SU-DHL-6 (cell line): ENCODE measurements at regions not wholly inside any gene's neighbourhood (a gene's known extent, or its start where the extent isn't known, plus 50 kb on each side); places are given as distances from the start of the nearest gene placed in this dataset.

ENCODE experiments used
- H2AFZ ChIP-seq: fragments of 200-600 bp; sonication (generic); 2 replicates; pipeline ENCODE4 v1.6.1; 2014; ENCODE audit warnings: low read depth, mild to moderate bottlenecking, moderate library complexity, mixed read lengths, antibody characterized with exemption, low read length; ENCODE audit not compliant: severe bottlenecking
- H3F3A ChIP-seq: fragments of 200-600 bp; shearing (Covaris generic); 2 replicates; pipeline ENCODE4 v1.6.0; 2016; ENCODE audit warnings: antibody characterized with exemption, mild to moderate bottlenecking; ENCODE audit not compliant: insufficient read depth
- H3K27ac ChIP-seq: fragments of 200-600 bp; sonication (generic); 2 replicates; pipeline ENCODE4 v1.5.1; 2016; ENCODE audit warnings: low read depth, mild to moderate bottlenecking, low read length, moderate library complexity, mixed read lengths
- H3K27me3 ChIP-seq: fragments of 200-600 bp; sonication (generic), shearing (Covaris generic); 2 replicates; pipeline ENCODE4 v1.6.0; 2014; ENCODE audit warnings: mild to moderate bottlenecking, low read length
- H3K36me3 ChIP-seq: fragments of 200-600 bp; sonication (generic); 2 replicates; pipeline ENCODE4 v1.6.1; 2014; ENCODE audit warnings: mild to moderate bottlenecking, low read length, mixed read lengths
- H3K4me2 ChIP-seq: fragments of 300-600, 200-600 bp; shearing (Covaris generic), sonication (generic); 2 replicates; pipeline ENCODE4 v1.6.0; 2014; ENCODE audit warnings: low read length, low read depth, mild to moderate bottlenecking; ENCODE audit not compliant: poor library complexity, severe bottlenecking
- H3K4me3 ChIP-seq: fragments of 200-600 bp; sonication (generic); 2 replicates; pipeline ENCODE4 v1.5.1; 2014; ENCODE audit warnings: antibody characterized with exemption, low read length, mild to moderate bottlenecking, mixed read lengths; ENCODE audit not compliant: insufficient read depth, poor library complexity, severe bottlenecking
- H3K79me2 ChIP-seq: fragments of 200-600 bp; sonication (generic); 2 replicates; pipeline ENCODE4 v1.6.1; 2014; ENCODE audit warnings: mild to moderate bottlenecking, low read length, moderate library complexity; ENCODE audit not compliant: insufficient read depth
- H3K9ac ChIP-seq: fragments of 200-600 bp; sonication (generic); 2 replicates; pipeline ENCODE4 v1.7.0; 2014; ENCODE audit warnings: mild to moderate bottlenecking, low read length
- H3K9me2 ChIP-seq: fragments of 200-600 bp; sonication (generic); replicated peaks from 2 replicates; pipeline ENCODE4 v1.6.1; 2014; ENCODE audit warnings: low read length; ENCODE audit not compliant: insufficient read depth
- H3K9me3 ChIP-seq: fragments of 200-600 bp; sonication (generic); 2 replicates; pipeline ENCODE4 v1.6.1; 2014; ENCODE audit warnings: low read length, mixed read lengths; ENCODE audit not compliant: insufficient read depth
- H4K20me1 ChIP-seq: fragments of 200-600 bp; sonication (generic); 2 replicates; pipeline ENCODE4 v1.6.1; 2014; ENCODE audit warnings: low read depth, mild to moderate bottlenecking, antibody characterized with exemption, low read length, moderate library complexity, mixed read lengths
- EZH2phosphoT487 ChIP-seq: fragments of 200-600 bp; sonication (generic), shearing (Covaris generic); conservative IDR thresholded peaks from 2 replicates; pipeline ENCODE4 v1.6.1; 2018; ENCODE audit warnings: mild to moderate bottlenecking, antibody characterized with exemption, low read length, moderate library complexity, mixed read lengths
- TF ChIP-seq, protein P1 (sequence below): fragments of 200-600 bp; sonication (generic); IDR thresholded peaks from one replicate; pipeline ENCODE4 v1.5.1; 2017; ENCODE audit warnings: antibody characterized with exemption, mild to moderate bottlenecking, low read length, moderate library complexity; ENCODE audit not compliant: insufficient read depth, poor library complexity, severe bottlenecking

DNA sequence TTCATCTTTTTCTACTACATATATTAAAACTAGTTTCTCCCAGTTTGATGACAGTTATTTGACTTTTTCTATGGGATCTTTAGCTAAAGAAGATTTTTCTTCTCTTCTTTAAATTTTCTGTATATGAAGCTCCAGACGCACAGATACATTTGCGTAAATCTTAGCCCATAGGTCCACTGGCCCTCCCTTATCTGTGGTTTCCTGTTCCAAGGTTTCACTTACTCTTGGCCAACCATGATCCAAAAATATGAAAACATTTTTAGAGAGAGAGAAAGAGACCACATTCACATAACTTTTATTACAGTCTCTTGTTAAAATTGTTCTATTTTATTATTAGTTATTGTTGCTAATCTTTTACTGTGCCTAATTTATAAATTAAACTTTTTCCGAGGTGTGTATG, 270.2 kb upstream of the DAPK1 start:
- Histone ChIP-seq H3K4me2 (no peak overlapping the region), H3K27me3 (no peaks in the 10 kb centered on the region), H3F3A (no peaks in the 10 kb centered on the region), H3K79me2 (no peaks in the 10 kb centered on the region), H3K9ac (no peak overlapping the region), H3K27ac (no peak overlapping the region), H4K20me1 (no peaks in the 10 kb centered on the region), H3K9me2 (no peaks in the 10 kb centered on the region), H3K36me3 (no peaks in the 10 kb centered on the region), H2AFZ (no peak overlapping the region), H3K9me3 (no peaks in the 10 kb centered on the region), H3K4me3 (no peak overlapping the region)
- no peak for TF ChIP-seq EZH2phosphoT487
- TF ChIP-seq, protein P1, sequence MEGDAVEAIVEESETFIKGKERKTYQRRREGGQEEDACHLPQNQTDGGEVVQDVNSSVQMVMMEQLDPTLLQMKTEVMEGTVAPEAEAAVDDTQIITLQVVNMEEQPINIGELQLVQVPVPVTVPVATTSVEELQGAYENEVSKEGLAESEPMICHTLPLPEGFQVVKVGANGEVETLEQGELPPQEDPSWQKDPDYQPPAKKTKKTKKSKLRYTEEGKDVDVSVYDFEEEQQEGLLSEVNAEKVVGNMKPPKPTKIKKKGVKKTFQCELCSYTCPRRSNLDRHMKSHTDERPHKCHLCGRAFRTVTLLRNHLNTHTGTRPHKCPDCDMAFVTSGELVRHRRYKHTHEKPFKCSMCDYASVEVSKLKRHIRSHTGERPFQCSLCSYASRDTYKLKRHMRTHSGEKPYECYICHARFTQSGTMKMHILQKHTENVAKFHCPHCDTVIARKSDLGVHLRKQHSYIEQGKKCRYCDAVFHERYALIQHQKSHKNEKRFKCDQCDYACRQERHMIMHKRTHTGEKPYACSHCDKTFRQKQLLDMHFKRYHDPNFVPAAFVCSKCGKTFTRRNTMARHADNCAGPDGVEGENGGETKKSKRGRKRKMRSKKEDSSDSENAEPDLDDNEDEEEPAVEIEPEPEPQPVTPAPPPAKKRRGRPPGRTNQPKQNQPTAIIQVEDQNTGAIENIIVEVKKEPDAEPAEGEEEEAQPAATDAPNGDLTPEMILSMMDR: no peak

DNA sequence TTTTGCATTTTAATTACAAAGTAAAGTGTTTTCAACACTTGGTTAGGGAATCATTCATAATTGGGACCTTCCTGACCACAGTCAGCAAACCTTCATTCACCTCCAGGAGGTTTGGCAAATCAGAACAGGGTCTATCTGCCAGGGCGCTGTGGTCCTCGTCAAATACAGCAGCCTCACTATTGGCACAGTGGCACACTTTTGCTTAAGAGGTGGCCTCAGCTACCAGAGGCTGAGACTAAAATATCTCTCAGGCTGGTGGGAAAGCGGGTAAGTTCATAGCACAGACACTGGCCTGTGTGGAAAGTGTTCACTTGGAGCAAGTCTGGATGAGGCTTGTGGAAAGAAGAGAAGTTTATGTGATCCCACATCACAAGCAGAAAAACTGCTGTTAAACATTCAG, 268.6 kb upstream of the DAPK1 start:
- Histone ChIP-seq H4K20me1 (no peaks in the 10 kb centered on the region), H3K36me3 (no peaks in the 10 kb centered on the region)

DNA sequence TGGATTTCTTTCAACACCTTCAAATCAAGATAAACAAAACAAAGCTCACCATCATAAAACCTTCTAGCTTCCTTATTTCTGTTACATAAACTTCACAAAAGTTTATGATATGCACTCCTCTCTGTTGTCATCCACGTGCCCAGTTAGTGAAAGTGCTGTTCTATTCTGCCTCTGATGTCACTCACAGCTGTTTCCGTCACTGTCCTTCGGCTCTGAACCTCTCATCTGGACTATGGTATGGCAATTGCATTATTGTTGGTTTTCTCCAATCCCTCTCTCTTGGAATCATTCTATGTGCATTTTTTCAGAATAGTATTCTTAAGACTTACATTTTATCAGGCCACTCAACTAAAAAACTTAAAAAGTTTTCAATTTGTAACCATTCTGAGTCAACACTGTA, 264.2 kb upstream of the DAPK1 start:
- Histone ChIP-seq H4K20me1 (no peaks in the 10 kb centered on the region), H3K4me2 (no peak overlapping the region), H3K9me3 (no peaks in the 10 kb centered on the region), H3K27ac (no peak overlapping the region), H3K9ac (no peak overlapping the region), H2AFZ (no peak overlapping the region), H3K4me3 (no peak overlapping the region), H3K36me3 (no peaks in the 10 kb centered on the region), H3K27me3 (no peaks in the 10 kb centered on the region), H3K9me2 (no peaks in the 10 kb centered on the region), H3K79me2 (no peaks in the 10 kb centered on the region), H3F3A (no peaks in the 10 kb centered on the region)
- no peak for TF ChIP-seq EZH2phosphoT487
- TF ChIP-seq, protein P1: no peak

More for the DNA sequence above, 268.6 kb upstream of the DAPK1 start:
- Histone ChIP-seq H3K27me3 (no peaks in the 10 kb centered on the region), H3K9me3 (no peaks in the 10 kb centered on the region), H3K9ac (no peak overlapping the region), H3K4me2 (no peak overlapping the region), H3K9me2 (no peaks in the 10 kb centered on the region), H2AFZ (no peak overlapping the region), H3K79me2 (no peaks in the 10 kb centered on the region), H3K27ac (no peak overlapping the region), H3F3A (no peaks in the 10 kb centered on the region), H3K4me3 (no peak overlapping the region)
- TF ChIP-seq EZH2phosphoT487: no peak
- TF ChIP-seq, protein P1: no peak
